Kidney tubule cell (primary cell): ENCODE measurements at regions not wholly inside any gene's neighbourhood (a gene's known extent, or its start where the extent isn't known, plus 50 kb on each side); places are given as distances from the start of the nearest gene placed in this dataset.
A peak's percentile ranks its signal among the peaks of the same experiment; 100 is the strongest.

Source experiments
- DNase-seq: peaks from one replicate; pipeline ENCODE4 v3.0.0-alpha.2; 2018; ENCODE audit warnings: low spot score

DNA sequence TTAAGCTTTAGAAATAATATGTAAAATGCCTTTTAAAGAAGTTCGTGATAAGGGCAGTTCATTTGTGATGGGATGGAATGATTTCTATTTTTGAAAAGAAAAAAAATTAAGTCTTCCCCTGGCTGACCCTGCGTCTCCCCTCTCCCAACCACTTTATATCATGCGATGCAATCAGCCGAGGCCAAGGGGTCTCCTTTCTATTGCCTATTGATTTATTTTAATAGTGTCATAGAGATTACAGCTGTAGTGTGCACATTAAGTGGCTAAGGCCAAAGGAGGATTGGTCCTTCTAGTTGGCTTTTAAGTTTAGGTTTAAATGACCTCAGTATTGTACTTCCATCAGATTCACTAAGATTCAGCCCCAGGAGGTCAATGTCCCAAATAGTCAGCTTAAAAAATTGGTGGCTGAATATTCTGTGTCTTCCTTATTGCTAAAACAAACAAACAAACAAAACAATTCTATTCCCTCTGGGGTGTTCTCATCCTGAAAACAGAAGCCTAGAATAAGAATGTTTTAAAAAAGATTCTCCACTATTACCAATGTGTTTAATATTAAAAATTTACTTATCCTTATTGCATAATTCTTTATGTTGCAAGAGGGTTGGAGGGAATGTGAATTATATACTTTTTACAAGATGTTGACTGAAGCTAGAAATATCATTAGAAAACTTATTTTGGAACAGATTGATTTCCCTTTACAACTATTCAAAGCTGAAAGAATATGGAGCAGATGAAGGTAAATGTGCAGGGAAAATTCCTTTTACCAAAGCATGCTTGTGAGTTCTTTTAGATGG lies 359.1 kb downstream of the SAMD5 start:
- no peak for DNase-seq

DNA sequence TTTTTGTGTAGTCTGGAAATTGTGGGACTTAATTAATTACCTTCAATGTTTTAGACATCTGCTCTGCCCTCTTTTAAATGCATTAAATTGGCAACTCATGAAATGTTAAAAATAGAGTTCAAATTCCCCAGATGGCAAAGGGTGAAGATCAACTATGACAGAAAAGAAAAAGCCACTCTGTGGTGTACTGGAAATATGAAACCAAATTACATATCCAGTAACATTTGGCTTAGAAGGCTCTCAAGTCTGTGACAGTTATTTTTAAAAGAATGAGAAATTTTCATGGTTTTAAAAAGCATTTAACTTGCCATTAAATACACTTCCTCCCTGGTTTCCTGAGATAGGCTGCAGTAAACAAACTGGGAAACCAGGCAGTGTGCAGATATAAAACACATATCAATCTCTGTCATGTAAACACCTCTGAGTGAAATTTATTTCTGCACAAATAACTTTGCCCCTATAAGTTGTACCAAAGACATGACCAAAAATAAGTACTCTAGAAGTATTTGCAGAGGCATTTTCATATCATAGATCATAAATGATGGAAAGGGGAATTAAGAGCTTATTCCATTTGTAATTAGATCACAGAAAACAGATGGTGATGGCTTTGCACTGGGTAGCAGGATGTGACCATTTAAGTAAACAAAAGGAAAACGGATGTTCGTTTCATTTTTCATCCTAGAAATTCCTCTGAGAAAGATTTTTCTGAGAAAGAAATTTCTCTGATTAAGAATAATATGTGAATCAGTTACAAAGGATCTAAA lies 360.1 kb downstream of the SAMD5 start:
- no peak for DNase-seq

DNA sequence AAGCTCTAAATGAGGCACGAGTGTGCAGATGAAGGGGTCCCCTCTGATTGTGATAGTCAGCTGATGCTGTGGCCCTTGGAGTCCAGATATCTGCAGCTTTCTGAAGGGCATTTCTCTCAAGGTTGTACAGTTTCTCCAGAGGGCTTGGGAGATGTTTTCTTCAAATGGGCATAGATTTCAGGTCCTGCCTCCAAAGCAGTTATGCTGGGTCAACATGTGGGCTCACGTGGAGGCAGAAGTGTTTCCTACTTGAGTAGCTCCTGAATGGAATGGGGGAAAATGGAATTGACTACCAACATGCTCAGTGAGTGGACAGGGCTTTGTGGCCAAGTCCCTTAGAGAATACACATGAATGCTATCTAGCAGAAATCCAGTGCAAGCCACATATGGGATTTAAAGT lies 360.7 kb downstream of the SAMD5 start:
- no peak for DNase-seq

DNA sequence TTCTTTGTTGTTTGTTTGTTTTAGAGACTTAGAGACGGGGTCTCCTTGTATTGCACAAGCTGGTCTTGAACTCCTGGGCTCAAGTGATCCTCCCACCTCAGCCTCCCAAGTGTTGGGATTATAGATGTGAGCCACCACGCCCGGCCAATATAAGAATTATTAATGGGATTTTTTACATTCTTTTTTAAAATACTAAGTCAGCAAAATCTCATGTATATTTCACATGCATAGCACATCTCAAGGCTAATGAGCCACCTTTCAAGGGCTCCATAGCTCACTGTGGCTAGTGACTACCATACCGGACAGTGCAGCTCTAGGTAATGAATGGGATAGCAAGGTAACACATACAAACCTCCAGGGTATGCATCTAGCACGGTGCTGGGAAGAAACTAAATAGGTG lies 361.4 kb downstream of the SAMD5 start:
- DNase-seq, result no peak

DNA sequence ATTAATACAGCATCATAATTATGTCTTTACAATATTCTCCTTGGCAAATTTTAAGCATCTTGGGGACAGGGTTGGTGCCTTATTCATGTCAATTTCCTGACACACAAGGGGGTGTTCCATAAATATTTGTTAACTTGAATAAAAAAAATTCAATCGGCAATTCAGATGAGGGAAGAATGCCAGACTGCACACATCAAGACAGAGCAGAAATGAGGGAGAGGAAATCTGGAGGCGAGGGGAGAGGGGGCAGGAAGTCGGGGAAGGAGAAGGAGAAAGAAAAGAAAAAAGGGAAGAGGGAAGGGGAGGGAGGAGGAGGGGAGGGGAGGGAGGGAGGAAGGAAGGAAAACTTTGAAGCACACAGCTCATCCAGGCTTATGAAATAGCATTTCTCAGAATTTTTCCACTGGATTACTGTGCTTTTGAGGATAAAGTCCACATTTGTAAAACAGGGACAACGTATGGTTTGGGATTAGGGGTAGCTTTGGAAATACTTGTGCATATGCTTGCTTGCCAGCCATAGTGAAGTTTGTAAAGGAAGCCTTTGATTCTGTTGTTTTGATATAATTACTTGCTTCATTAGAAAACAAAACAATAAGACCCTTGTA lies 362.1 kb downstream of the SAMD5 start:
- DNase-seq, result no peak

DNA sequence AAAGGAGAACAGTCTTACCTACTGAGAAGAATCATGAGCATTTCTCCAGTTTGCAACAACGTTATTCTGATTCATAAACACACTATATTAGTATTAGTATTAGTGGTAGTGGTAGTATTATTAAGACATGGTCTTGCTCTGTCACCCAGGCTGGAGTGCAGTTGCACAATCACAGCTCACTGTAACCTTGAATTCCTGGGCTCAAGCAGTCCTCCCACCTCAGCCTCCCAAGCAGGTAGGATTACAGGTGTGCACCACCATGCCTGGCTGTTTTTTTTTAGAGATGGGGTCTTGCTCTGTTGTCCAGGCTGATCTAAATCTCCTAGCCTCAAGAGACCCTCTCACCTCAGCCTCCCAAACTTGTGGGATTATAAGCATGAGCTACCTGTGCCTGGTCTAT lies 363.5 kb downstream of the SAMD5 start:
- no peak for DNase-seq

DNA sequence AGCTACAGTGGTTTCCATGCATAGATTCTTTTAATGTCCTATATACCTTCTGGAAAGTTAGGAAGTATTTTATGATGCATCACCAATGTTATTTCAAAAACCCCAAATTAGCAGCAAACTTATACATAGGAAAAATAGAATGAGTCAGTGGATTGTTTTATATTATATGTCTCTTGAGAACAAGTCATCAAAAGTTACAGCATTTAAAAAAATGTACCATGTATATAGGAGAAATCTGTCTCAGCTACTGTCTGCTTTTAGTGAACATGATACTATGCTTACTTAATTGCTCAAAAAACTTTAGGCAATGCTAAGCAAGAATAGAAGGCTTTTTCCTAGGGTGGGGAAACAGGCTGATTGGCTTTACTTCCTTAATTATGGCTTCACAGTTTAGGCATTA lies 365.3 kb downstream of the SAMD5 start:
- DNase-seq, result no peak

DNA sequence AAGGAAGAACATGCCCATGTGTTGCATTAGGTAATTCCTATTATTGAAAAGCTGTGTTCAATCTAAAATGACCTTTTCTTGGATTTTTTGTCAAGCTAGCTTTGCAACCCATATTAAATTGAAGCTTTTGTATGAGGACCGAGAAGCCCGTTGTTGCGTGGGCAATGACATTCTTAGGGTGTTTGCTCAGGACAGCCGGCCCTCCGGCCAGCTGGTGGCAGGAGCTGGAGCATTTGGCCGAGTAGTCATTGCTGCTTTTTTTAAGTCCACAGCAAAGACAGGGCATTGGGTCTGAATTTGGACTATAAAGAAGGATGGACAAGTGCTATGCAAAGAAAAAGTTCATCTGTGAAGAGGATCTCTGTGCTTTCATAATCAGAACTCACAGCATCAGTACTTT lies 365.8 kb downstream of the SAMD5 start:
- DNase-seq, result no peak

DNA sequence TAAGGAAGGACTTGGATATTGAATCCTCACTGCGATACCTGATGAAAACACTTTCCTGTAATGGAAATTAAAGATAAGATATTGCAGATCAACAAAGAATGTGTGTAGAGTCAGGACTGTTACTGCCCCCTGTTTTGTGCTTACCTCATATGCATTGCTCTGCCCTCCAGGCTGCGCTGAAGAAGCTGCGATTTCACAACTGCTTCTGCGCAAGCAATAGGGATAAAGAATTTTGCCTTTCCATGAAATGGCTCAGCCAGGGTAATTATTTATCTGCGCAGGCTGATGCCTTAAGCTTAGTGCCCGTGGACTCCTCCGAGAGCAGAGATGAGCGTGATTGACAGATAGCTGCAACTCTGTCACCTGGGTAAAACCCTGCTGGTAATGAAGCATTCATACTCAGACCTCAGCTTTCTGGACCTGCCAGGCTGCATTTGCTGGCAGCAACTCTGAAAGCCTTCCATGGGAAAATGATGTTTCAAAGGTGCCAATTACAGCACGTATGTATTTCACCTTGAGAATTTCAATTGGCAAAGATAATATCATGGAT lies 370.6 kb downstream of the SAMD5 start:
- no peak for DNase-seq

DNA sequence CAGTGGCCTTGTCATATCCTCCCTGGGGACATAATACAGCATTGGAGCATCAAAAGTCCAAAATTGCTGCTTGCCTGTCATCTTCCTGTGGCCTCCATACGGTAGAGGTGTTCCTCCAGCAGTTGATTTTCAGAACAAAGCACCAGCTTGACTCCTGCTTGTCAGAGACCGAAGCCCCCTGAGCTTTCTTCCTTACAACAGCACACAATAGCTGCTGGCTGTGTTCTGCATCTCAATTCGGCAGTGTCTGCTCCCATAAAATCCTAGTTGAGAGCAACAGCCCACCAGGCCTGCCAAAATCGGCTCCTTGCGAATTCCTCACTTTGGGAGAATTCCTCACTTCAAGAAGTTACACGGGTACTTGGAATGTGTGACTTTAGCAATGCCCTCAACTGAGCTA lies 372.9 kb downstream of the SAMD5 start:
- DNase-seq, result no peak

DNA sequence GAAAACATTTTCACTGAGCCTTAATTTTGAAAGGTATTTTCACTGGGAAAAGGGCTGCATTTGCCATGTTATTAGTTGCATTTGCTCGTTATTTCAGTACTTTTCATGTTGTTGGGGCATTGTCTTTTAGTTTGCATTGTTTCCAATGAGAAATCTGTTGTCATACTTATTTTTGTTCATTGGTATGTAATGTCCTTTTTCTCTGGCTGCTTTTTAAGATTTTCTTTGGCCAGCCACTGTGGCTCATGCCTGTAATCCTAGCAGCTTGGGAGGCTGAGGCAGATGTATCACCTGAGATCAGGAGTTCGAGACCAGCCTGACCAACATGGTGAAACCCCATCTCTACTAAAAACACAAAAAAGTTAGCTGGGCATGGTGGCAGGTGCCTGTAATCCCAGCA lies 379.9 kb downstream of the SAMD5 start:
- DNase-seq, result no peak

DNA sequence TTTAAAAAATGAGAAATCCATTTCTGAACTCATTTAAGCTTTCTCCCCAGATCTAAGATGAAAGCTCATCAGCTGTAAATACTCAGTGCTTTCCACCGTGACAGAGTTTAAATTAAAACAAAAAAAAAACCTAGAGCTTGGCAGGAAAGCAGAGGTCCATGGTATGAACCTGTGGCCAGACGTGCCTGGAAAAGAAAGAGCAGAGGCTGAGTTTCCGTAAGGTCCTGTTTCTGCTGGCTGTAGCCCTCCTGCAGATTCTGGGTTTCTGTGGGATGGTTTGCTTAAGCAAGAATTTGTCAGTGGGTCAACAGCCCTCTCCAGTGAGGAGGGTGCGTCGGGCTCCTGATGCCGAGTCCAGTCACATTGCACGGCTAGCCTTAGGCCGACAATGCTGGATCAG lies 383.2 kb downstream of the SAMD5 start:
- no peak for DNase-seq

DNA sequence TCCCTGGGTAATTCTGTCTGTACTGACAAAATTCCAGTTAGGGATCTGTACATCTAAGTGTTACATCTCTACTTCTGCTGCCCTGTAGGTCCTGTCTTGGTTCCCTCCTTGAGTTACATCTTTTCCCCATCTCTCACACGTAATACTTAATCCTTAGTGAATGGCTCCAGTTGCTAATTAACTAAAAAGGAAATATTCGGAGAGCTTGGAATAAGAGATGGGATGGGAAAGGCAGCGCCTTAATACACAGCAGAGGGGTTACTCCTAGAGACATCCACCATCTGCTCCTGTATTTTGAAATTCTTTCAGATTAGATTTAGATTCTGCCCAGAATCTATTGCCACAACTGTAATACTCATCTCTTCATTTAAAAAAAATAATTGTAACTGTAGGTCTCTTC lies 384.0 kb downstream of the SAMD5 start:
- peak; percentile 6 for DNase-seq

DNA sequence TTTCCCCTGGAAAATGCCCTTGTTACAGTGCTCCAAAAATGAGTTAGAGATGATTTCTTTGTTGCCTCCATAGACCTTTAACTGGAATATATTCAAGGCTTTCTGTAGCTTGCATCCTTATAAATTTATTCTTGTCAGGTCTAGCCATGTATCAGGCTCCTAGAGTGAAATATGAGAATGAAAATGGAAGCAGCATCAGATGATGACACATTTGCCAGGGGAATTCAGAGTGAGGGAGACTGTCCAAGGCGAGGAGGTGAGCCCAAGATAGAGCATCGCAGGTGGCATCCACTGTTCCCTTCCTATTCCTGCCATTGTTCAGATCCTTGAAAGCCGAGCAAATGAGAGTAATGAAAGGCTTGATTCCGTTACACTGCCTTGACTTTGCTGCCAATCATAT lies 386.8 kb downstream of the SAMD5 start:
- no peak for DNase-seq

DNA sequence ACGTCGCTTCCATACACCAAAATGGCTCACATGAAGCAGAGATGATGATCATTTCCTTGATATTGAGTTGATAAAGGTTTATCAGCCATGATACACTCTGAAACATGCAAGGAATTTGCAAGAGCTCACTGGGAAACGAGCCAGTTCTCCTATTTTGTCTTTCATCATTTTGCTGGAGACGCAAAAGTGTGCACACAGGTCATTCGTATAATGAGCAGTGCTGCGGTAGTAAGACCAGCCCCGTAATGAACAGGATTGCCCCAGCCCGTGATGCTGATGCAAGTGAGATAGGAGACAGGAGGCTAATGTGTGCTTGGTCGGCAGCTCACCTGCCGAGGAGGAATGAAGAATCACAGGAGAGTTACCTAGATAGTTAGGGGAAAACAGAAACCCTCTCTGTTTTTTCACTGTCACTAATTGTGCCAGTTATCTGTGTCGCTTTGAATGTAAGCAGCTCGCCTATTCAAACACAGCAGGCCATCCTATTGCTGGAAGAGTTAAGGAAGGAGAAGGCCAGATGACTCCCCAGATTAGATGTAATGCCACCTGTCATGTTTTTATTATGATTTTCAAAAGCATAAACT lies 391.8 kb downstream of the SAMD5 start:
- DNase-seq, result no peak

DNA sequence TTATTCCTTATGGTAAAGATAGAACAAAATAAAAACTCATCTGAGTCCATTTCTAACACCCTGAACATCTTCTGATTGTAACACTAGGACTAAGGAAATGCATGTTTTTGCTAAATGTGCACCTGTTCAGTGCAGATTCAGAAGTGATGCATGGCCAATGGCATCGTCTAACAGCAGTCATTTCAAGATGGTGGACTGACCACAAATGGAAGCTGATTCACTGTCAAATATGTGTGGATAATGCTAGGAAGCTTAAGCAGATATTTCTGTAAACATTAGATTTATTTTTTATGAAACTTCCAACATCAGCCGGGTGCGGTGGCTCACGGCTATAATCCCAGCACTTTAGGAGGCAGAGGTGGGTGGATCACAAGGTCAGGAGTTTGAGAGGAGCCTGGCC lies 394.8 kb downstream of the SAMD5 start:
- no peak for DNase-seq

DNA sequence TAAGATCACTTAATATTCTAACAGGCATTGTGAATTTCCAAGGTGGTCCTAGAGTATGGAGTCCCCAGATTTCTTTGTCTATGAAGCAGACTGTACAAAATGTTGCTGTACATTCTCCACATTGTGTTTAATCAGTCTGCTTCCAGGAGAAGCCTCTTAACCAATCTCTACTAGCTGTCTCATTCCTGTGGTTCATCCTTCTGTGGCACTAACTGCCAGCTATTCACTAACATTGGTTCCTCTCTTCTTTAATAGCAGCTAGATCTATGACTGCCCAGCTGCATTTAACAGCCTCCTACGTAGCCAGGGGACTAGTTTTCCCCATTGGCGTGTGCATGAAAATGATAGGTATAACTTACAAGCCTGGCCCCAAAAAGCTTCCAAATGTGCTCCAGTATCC lies 395.4 kb downstream of the SAMD5 start:
- DNase-seq, result no peak

DNA sequence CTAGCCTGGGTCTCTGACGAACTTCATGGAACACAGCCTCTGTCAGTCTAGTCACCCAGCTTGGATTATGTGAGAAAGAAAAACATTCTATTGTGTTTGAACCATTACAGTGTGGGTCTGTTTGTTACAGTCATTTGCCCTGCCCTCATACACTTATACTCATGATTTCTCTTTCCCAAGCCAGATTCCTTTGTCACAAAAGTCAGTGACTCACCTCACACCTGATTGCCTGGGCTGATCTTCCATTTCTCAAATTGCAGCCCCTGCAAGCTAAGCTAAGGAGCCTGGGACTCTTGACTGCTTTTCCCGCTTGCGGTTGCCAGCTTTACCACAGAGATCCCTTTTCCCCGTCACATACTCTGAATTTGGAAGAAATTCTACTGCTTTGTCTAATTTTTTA lies 395.9 kb downstream of the SAMD5 start:
- peak; percentile 25 for DNase-seq

DNA sequence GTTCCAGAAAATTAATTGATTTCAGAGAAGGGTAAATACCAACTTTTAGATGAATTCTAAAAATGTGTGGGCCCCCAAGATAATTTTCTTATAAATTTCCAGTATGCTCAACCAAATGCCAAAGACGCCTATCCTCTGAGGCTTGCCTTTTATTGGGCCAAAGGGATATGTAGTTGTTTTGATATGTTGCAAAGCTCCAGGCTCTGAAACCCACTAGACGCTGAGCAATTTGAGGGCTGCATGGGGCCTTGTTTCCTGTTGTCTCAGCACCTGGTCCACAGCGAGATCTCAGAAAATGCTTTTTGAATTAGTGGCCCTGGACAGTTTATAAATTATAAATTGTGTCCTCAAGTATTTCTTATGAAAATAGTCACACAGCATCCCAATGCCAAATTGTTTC lies 397.2 kb downstream of the SAMD5 start:
- DNase-seq, result no peak

DNA sequence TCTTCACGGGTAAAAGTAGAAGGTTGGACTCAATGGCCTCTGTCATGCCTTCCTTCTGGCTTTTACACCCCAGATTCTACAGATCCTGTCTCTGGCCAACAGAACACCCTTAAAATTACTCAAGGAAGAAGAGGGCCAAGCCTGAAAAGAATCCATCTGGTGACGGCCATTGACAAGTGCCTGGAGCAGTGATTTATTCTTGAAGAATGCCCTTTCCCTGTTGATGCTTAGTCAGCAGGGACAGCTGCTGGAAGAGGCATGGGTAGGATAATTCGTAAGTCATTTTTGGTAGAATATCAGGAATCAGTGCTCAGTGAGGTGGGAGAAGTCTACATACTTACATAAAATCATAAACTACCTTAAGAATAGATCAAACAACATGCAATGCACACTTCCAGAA lies 397.9 kb downstream of the SAMD5 start:
- DNase-seq, result peak; percentile 60

DNA sequence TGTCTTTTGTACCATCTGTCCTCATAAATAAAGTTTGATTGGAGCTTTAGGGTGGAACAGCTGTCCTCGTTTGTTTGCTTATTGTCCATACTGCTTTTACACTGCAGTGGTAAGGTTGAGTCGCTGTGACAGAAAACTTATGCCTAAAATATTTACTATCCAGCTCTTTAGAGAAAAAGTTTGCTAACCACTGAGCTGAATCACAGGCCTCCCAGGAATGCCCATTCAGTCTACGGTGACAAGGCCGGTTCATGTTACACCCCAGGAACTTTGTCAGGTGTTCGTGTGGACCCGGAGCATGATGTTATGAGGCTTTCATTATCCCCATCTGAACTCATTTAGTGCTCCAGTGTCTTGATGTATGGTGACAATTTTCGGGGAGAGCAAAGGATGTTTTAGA lies 401.1 kb downstream of the SAMD5 start:
- peak; percentile 66 for DNase-seq

DNA sequence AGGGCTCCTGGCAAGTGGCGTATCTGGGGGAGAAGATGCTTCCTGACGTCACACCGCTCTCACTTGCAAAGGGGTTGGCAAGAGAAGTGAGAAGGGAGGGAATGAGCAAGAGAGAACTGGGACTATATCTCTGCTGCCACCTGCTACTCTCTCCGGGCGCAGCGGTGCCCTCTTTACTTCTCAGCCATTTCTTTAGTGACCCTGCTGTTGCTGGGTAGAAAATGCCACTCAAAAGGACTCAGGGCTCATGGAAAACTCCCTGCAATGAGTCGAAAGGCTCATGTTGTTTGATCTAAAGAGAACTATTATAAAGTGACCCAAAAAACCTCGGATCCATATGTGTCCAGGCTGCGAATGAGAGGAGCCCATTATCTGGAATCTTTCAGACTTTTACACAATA lies 401.8 kb downstream of the SAMD5 start:
- no peak for DNase-seq

DNA sequence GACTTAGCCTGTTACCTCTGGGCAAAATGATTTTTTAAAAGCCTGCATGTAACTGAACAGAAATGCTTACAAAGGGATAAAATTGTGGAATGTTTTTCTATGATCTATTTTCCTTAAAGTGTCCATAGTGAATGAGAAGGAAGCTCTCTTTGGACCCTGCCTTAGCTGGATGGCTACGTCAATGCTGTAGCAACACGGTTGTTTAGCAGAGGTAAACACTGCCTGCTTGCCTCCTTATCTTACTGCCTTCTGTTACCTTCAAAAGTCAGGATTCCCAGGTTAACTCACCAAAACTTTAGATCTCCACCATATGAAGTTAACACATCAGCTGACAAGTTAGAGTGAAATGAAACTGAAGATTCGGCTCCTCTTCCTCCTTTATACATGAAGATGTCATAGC lies 402.6 kb downstream of the SAMD5 start:
- no peak for DNase-seq
